ENCODE measurements at regions not wholly inside any gene's neighbourhood (a gene's known extent, or its start where the extent isn't known, plus 50 kb on each side); places are given as distances from the start of the nearest gene placed in this dataset.

- no peak for DNase-seq
Measured at GRCh38 chr2:217049956-217050355, 190.1 kb upstream of the TNP1 start.

- no peak for DNase-seq
Measured at GRCh38 chr2:217049422-217049821, 189.6 kb upstream of the TNP1 start.

GRCh38 chr2:217048730-217049129, 188.9 kb upstream of the TNP1 start:
- DNase-seq: no peak

- DNase-seq: no peak
Measured at GRCh38 chr2:217047631-217048030, 187.8 kb upstream of the TNP1 start.

GRCh38 chr2:217047209-217047608, 187.3 kb upstream of the TNP1 start:
- no peak for DNase-seq

GRCh38 chr2:217045700-217046475, 186.0 kb upstream of the TNP1 start:
- no peak for DNase-seq

GRCh38 chr2:217040099-217040498, 180.2 kb upstream of the TNP1 start:
- no peak for DNase-seq

- DNase-seq: no peak
Measured at GRCh38 chr2:217038001-217038400, 178.1 kb upstream of the TNP1 start.

GRCh38 chr2:217037353-217037752, 177.5 kb upstream of the TNP1 start:
- no peak for DNase-seq

- DNase-seq: no peak
Measured at GRCh38 chr2:217035967-217036366, 176.1 kb upstream of the TNP1 start.

GRCh38 chr2:217033186-217033585, 173.3 kb upstream of the TNP1 start:
- DNase-seq: no peak

- no peak for DNase-seq
Measured at GRCh38 chr2:217031445-217031844, 171.6 kb upstream of the TNP1 start.

GRCh38 chr2:217030081-217030480, 170.2 kb upstream of the TNP1 start:
- no peak for DNase-seq

- no peak for DNase-seq
Measured at GRCh38 chr2:217028128-217028527, 168.3 kb upstream of the TNP1 start.

GRCh38 chr2:217027414-217027813, 167.6 kb upstream of the TNP1 start:
- DNase-seq: no peak

GRCh38 chr2:217026569-217026968, 166.7 kb upstream of the TNP1 start:
- DNase-seq: no peak

- DNase-seq: no peak
Measured at GRCh38 chr2:217026161-217026560, 166.3 kb upstream of the TNP1 start.

GRCh38 chr2:217023611-217024010, 163.7 kb upstream of the TNP1 start:
- DNase-seq: no peak

- DNase-seq: no peak
Measured at GRCh38 chr2:217017456-217018252, 157.8 kb upstream of the TNP1 start.

GRCh38 chr2:217016796-217017419, 157.0 kb upstream of the TNP1 start:
- no peak for DNase-seq

- no peak for DNase-seq
Measured at GRCh38 chr2:217014328-217015105, 154.7 kb upstream of the TNP1 start.

- DNase-seq: no peak
Measured at GRCh38 chr2:217013926-217014325, 154.1 kb upstream of the TNP1 start.

GRCh38 chr2:217011576-217011975, 151.7 kb upstream of the TNP1 start:
- DNase-seq: no peak

Measured in effector CD8-positive, alpha-beta T cell (primary cell).